ENCODE measurements at regions not wholly inside any gene's neighbourhood (a gene's known extent, or its start where the extent isn't known, plus 50 kb on each side); places are given as distances from the start of the nearest gene placed in this dataset.

- no peak overlapping the region for H3K4me3 ChIP-seq (replicated peaks in 1 of 2; ENCODE audit: low read depth in 2 of 2, low read length in 2 of 2)
These were observed 91.7 kb upstream of the CHMP2B start for GRCh38 chr3:87135412-87135811.

DNA sequence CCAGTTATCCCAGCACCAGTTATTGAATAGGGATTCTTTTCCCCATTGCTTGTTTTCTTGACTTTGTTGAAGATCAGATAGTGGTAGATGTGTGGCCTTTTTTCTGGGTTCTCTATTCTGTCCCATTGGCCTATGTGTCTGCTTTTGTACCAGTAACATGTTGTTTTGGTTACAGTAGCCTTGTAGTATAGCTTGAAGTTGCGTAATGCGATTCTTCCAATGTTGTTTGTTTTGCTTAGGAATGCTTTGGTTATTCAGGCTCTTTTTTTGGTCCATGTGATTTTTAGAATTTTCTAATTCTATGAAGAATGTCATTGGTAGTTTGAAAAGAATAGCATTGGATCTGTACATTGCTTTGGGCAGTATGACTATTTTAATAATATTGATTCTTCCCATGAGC is 94.3 kb upstream of the CHMP2B start:
- no peak overlapping the region for H3K4me3 ChIP-seq (replicated peaks in 1 of 2; ENCODE audit: low read depth in 2 of 2, low read length in 2 of 2)
- TF ChIP-seq CTCF (IDR thresholded peaks at IDR 0.05; ENCODE audit: low read depth, low read length), result no peak
- peak; percentile 3 to 27 for DNase-seq (ENCODE audit: low read depth in 2 of 2)

More at GRCh38 chr3:87135412-87135811, 91.7 kb upstream of the CHMP2B start:
- DNase-seq (ENCODE audit: low read depth in 2 of 2), result no peak
- TF ChIP-seq CTCF (IDR thresholded peaks at IDR 0.05; ENCODE audit: low read depth, low read length), result no peak

GRCh38 chr3:87128006-87128405 is 99.1 kb upstream of the CHMP2B start:
- no peak for TF ChIP-seq CTCF (IDR thresholded peaks at IDR 0.05; ENCODE audit: low read depth, low read length)
- DNase-seq (ENCODE audit: low read depth in 2 of 2), result no peak
- H3K4me3 ChIP-seq (replicated peaks in 1 of 2; ENCODE audit: low read depth in 2 of 2, low read length in 2 of 2), result no peak overlapping the region

DNA sequence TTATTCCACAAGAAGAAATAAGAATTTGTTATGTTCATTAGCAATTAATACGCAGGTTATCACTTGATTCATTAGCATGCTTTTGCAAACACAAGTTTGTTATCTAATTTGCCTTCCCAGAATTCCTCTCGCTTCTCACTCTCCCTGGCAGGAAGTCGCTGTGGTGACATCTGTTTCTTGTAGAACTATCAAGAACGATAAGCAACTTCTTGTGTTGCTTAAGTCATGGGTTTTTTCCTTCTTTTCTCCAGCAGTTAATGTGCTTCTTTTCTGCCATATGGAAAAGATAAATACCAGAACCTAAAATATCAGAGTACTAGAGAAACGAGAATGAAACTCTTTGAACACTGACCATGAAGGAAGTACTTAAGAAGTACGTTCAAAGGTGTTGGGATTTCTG is 99.8 kb upstream of the CHMP2B start:
- H3K4me3 ChIP-seq (replicated peaks in 1 of 2; ENCODE audit: low read depth in 2 of 2, low read length in 2 of 2), result no peak overlapping the region
- TF ChIP-seq CTCF (IDR thresholded peaks at IDR 0.05; ENCODE audit: low read depth, low read length), result no peak
- peak in 1 of 2 donors; percentile 32 for DNase-seq (ENCODE audit: low read depth in 2 of 2)

DNA sequence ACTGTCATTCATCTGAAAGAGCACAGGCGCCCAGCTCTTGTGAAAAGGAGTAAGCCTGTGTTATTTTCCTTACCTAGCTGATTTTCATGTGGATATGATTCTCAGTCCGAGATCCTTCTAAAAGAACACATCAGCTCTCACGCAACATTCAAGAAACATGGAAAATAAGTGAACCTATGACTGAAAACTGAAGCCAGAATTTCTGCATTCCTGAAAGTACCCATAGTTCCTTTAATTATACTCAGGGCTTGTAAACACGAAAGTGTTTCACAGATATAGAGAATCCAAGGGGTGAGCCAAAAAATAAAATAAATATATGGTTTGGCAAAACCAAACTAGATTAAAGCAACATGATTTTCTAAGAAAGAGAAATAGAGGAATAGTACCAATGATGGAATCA is 100.8 kb upstream of the CHMP2B start:
- TF ChIP-seq CTCF (IDR thresholded peaks at IDR 0.05; ENCODE audit: low read depth, low read length), result no peak
- DNase-seq (ENCODE audit: low read depth in 2 of 2), result no peak
- no peak overlapping the region for H3K4me3 ChIP-seq (replicated peaks in 1 of 2; ENCODE audit: low read depth in 2 of 2, low read length in 2 of 2)

GRCh38 chr3:87125116-87125515 is 102.0 kb upstream of the CHMP2B start:
- DNase-seq (ENCODE audit: low read depth in 2 of 2), result no peak

More at GRCh38 chr3:87125116-87125515, 102.0 kb upstream of the CHMP2B start:
- TF ChIP-seq CTCF (IDR thresholded peaks at IDR 0.05; ENCODE audit: low read depth, low read length), result no peak
- H3K4me3 ChIP-seq (replicated peaks in 1 of 2; ENCODE audit: low read depth in 2 of 2, low read length in 2 of 2), result no peak overlapping the region

Data from cardiac fibroblast (primary cell).